ENCODE measurements at regions not wholly inside any gene's neighbourhood (a gene's known extent, or its start where the extent isn't known, plus 50 kb on each side); places are given as distances from the start of the nearest gene placed in this dataset.

- TF ChIP-seq POLR2A (IDR thresholded peaks at IDR 0.05) (no peak), CTCF (IDR thresholded peaks at IDR 0.05) (no peak)
Measured at GRCh38 chr12:107903341-107904061, 129.0 kb downstream of the ASCL4 start.

Data from lower leg skin (tissue), 3 donors.